Stomach (tissue), 8 donors: ENCODE measurements at regions not wholly inside any gene's neighbourhood (a gene's known extent, or its start where the extent isn't known, plus 50 kb on each side); places are given as distances from the start of the nearest gene placed in this dataset.

Experiments used
- DNase-seq, 2 donors: peaks; one replicate each; pipeline versions ENCODE4 v3.0.0 to v3.0.0-alpha.2; 2013 to 2019
- H3K27ac ChIP-seq, 5 donors: fragments of 200-600 bp in 4 of 5; sonication (generic) in 4 of 5; one replicate each; pipeline ENCODE4 v1.5.1; 2013 to 2019; ENCODE audit warnings: mild to moderate bottlenecking in 1 of 5, moderate library complexity in 1 of 5
- H3K27me3 ChIP-seq, 3 donors: fragments of 200-600 bp; sonication (generic); one replicate each; pipeline ENCODE4 v1.5.1; 2017 to 2019; ENCODE audit warnings: mixed run types in 1 of 3
- H3K36me3 ChIP-seq, 4 donors: fragments of 200-600 bp; sonication (generic); 1 replicate in 3 of 4; 2 replicates in 1 of 4; pipeline ENCODE4 v1.5.1; 2016 to 2019
- H3K4me1 ChIP-seq, 4 donors: fragments of 200-600 bp; sonication (generic); one replicate each; pipeline ENCODE4 v1.5.1; 2016 to 2019
- H3K4me3 ChIP-seq, 4 donors: fragments of 200-600 bp; sonication (generic) in 3 of 4; one replicate each; pipeline ENCODE4 v1.5.1; 2016 to 2019; ENCODE audit warnings: mild to moderate bottlenecking in 1 of 4
- H3K9me3 ChIP-seq, 4 donors: fragments of 200-600 bp; sonication (generic); one replicate each; pipeline ENCODE4 v1.5.1; 2016 to 2019
- EP300 ChIP-seq: sonication (generic); formaldehyde crosslinking; IDR thresholded peaks from one replicate; pipeline ENCODE4 v1.6.1; 2017; ENCODE audit warnings: antibody characterized with exemption
- POLR2A ChIP-seq, 4 donors: fragments of 450-650 bp; IDR thresholded peaks; one replicate each; pipeline ENCODE4 v1.6.1; 2016; ENCODE audit warnings: antibody characterized with exemption in 4 of 4, control low read depth in 2 of 4, mild to moderate bottlenecking in 1 of 4, moderate library complexity in 1 of 4
- POLR2AphosphoS5 ChIP-seq, 3 donors: sonication (generic); formaldehyde crosslinking; IDR thresholded peaks; one replicate each; pipeline ENCODE4 v1.6.1; 2016; ENCODE audit warnings: antibody characterized with exemption in 3 of 3
- WGBS, 5 donors: extraction: QIAGEN DNeasy Blood & Tissue Kit in 3 of 5; methylation state at CpG; one replicate each; pipeline versions ENCODE4 v1.1.5 to v1.1.7; 2013 to 2018; 5-methylcytosine and 5-hydroxymethylcytosine counted together
- intact Hi-C: fragments of 100-400 bp; cut with DNase I; formaldehyde crosslinking; loops from one replicate; pipeline ENCODE4 v1.15.1; 2023; ENCODE audit warnings: low total_unique reads
- TF ChIP-seq, protein P1 (sequence below), 7 experiments: fragments of 450-650 bp in 4 of 7; fragments of 200-600 bp in 3 of 7; sonication (generic) in 3 of 7; IDR thresholded peaks; one replicate each; pipeline ENCODE4 v1.5.1; 2016 to 2019; ENCODE audit warnings: antibody characterized with exemption in 7 of 7, control low read depth in 2 of 7, mild to moderate bottlenecking in 1 of 7
- donor health status: healthy with polysubstance abuse.
- donor health status: Bipolar disorder and iron deficiency.
- donor health status: healthy.

DNA sequence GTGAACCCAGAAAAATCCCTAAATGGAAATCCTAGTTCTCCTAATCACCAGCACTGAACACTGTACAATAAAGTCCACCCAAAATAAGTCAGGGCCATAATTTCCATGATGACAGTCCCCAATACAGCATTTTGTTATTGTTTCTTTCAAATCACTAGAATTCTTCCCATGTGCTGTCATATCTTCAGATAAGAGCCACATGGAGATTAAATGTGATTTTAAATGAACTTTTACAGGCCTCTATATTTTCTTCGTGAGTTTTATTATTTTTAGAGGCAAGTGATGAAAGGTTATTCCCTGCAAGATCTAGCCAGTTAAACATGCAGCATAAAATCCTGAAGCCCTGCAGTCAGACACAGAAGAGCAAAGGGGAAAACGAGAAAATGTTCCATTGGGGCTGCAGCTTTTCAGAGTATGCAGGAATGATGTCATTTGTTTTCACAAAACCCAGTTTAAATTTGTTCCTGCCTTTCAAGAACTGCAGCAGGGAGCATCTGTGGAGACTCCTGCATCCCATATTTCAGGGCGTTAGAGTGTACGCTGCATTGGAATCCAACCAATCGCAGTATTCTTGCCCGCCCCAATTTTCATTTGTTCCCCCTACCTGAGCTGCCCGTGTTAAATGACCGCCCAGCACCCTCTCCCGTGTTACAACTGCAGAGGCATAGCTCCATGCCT, 167.2 kb upstream of the KLF12 start:
- no peak overlapping the region for H3K4me3 ChIP-seq
- H3K36me3 ChIP-seq: no peaks in the 10 kb centered on the region
- no peaks in the 10 kb centered on the region for H3K9me3 ChIP-seq
- H3K27ac ChIP-seq: peak overlapping the region in 1 of 5 donors; percentile 31
- H3K4me1 ChIP-seq: peaks cover 0 to 21% (median 12%) of the 10 kb centered on the region in 4 donors
- intact Hi-C loops: no loop called here
- TF ChIP-seq POLR2A (IDR thresholded peaks at IDR 0.05): no peak
- TF ChIP-seq, protein P1, sequence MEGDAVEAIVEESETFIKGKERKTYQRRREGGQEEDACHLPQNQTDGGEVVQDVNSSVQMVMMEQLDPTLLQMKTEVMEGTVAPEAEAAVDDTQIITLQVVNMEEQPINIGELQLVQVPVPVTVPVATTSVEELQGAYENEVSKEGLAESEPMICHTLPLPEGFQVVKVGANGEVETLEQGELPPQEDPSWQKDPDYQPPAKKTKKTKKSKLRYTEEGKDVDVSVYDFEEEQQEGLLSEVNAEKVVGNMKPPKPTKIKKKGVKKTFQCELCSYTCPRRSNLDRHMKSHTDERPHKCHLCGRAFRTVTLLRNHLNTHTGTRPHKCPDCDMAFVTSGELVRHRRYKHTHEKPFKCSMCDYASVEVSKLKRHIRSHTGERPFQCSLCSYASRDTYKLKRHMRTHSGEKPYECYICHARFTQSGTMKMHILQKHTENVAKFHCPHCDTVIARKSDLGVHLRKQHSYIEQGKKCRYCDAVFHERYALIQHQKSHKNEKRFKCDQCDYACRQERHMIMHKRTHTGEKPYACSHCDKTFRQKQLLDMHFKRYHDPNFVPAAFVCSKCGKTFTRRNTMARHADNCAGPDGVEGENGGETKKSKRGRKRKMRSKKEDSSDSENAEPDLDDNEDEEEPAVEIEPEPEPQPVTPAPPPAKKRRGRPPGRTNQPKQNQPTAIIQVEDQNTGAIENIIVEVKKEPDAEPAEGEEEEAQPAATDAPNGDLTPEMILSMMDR (IDR thresholded peaks at IDR 0.05): no peak
- no peak for TF ChIP-seq EP300
- no peak for TF ChIP-seq POLR2AphosphoS5 (IDR thresholded peaks at IDR 0.05)
- no peaks in the 10 kb centered on the region for H3K27me3 ChIP-seq
- peak in 1 of 2 donors; percentile 52 for DNase-seq
- 48 to 72% (median 68%) methylated on average over 9 of the region's 9 CpGs for WGBS, 5 donors

DNA sequence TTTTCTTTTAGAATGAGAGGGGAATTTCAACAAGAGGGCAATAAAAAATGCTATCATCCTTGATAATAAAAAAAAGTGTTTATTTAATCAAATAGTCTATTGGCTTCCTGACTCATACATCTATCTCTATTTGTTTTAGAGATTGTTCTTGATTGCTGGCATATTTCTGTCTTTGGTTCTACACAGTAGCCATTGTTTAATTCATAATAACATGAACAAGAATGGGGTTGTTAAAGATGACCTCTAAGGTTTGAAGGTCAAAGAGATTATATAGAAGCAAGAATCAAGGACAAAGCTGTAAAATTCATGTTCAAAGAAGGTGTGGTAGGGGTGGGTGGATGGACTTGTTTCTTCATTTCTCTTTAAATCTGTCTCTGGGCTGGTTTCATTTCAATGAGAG, 166.0 kb upstream of the KLF12 start:
- Histone ChIP-seq H3K27ac (no peak overlapping the region), H3K36me3 (no peaks in the 10 kb centered on the region), H3K4me1 (peaks cover 0 to 21% (median 12%) of the 10 kb centered on the region in 4 donors), H3K27me3 (no peaks in the 10 kb centered on the region), H3K4me3 (no peak overlapping the region), H3K9me3 (no peaks in the 10 kb centered on the region)
- TF ChIP-seq, protein P1 (IDR thresholded peaks at IDR 0.05): no peak
- TF ChIP-seq EP300 (no peak), POLR2AphosphoS5 (IDR thresholded peaks at IDR 0.05) (no peak)
- no peak for DNase-seq
- intact Hi-C loops: no loop called here

DNA sequence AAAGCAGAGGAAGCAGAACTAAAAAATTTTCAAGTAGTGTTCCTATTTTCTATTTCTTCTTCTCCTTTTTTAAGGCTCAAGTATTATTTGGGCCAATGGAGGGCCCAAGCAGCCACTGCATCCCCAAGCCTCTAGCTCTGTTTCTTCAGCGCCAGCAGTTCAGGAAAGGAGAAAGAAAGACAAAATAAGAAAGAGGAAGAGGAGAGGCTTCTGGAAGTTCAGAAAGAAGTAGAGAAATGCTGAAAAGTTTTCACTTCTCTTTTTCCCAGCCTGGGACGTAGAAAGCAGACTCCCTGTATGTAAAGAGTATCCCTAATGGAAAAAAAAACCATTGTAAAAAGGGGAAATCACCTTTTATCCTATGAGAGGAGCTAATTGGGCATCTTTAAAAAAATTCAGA, 165.5 kb upstream of the KLF12 start:
- Histone ChIP-seq H3K36me3 (no peaks in the 10 kb centered on the region), H3K27ac (no peak overlapping the region), H3K9me3 (no peaks in the 10 kb centered on the region), H3K4me1 (peaks cover 0 to 21% (median 12%) of the 10 kb centered on the region in 4 donors), H3K4me3 (no peak overlapping the region), H3K27me3 (no peaks in the 10 kb centered on the region)
- 73 to 85% (median 80%) methylated on average over 2 of the region's 2 CpGs for WGBS, 5 donors
- intact Hi-C loops: no loop called here
- DNase-seq: no peak
- TF ChIP-seq EP300 (no peak), POLR2A (IDR thresholded peaks at IDR 0.05) (no peak)

DNA sequence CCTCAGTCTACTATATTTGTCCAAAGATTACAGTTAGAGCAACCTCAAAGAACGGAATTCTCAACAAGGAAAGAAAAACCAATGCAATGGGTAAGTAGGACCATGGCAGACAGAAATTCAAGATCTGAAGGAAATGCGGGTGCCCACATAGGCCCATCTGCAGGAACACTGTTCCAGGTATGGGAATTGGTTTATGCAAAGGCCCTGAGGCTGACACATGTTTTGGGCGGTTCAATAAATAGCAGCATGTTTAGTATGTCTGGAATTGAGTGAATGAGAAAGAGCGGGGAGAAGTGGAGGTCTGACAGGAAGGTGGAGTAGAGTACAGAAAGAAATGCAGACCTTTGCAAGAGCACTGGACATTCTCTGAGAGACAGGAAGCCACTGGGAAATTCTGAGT, 164.7 kb upstream of the KLF12 start:
- Histone ChIP-seq H3K27ac (no peak overlapping the region), H3K4me3 (no peak overlapping the region), H3K36me3 (no peaks in the 10 kb centered on the region), H3K27me3 (no peaks in the 10 kb centered on the region), H3K4me1 (peaks cover 0 to 21% (median 12%) of the 10 kb centered on the region in 4 donors), H3K9me3 (no peaks in the 10 kb centered on the region)
- DNase-seq: no peak
- 93 to 99% (median 95%) methylated on average over 4 of the region's 4 CpGs for WGBS, 5 donors
- intact Hi-C loops: no loop called here
- no peak for TF ChIP-seq POLR2A (IDR thresholded peaks at IDR 0.05)
- TF ChIP-seq, protein P1 (IDR thresholded peaks at IDR 0.05): no peak
- TF ChIP-seq EP300: no peak
- no peak for TF ChIP-seq POLR2AphosphoS5 (IDR thresholded peaks at IDR 0.05)
